ENCODE measurements at regions not wholly inside any gene's neighbourhood (a gene's known extent, or its start where the extent isn't known, plus 50 kb on each side); places are given as distances from the start of the nearest gene placed in this dataset.

GRCh38 chr16:63856537-63856936 lies 1265.3 kb downstream of the CDH11 start:
- no peak overlapping the region for H3K27ac ChIP-seq
- H3K27me3 ChIP-seq, result no peaks in the 10 kb centered on the region
- TF ChIP-seq POLR2AphosphoS5 (IDR thresholded peaks at IDR 0.05), result no peak
- 71 to 72% methylated on average over 1 of the region's 1 CpG for WGBS, 2 donors
- H3K4me1 ChIP-seq, result no peaks in the 10 kb centered on the region
- no peak overlapping the region for H3K4me3 ChIP-seq
- no peaks in the 10 kb centered on the region for H3K9me3 ChIP-seq
- no peaks in the 10 kb centered on the region for H3K36me3 ChIP-seq
- no peak for DNase-seq
- intact Hi-C loops (cut with DNase I), result no loop called here

- H3K4me1 ChIP-seq, result no peaks in the 10 kb centered on the region
- intact Hi-C loops (cut with DNase I), result no loop called here
- no peak overlapping the region for H3K27ac ChIP-seq
- no peaks in the 10 kb centered on the region for H3K9me3 ChIP-seq
- H3K27me3 ChIP-seq, result no peaks in the 10 kb centered on the region
- no peak overlapping the region for H3K4me3 ChIP-seq
- TF ChIP-seq POLR2A (IDR thresholded peaks at IDR 0.05) (no peak), CTCF (IDR thresholded peaks at IDR 0.05) (no peak), POLR2AphosphoS5 (IDR thresholded peaks at IDR 0.05) (no peak), EP300 (IDR thresholded peaks at IDR 0.05) (no peak)
- no peak for DNase-seq
- 75 to 84% methylated on average over 3 of the region's 3 CpGs for WGBS, 2 donors
- H3K36me3 ChIP-seq, result no peaks in the 10 kb centered on the region
Measured at GRCh38 chr16:63850979-63851378, 1270.9 kb downstream of the CDH11 start.

- WGBS, 2 donors, result 90 to 92% methylated on average over 1 of the region's 1 CpG
- Histone ChIP-seq H3K27me3 (no peaks in the 10 kb centered on the region), H3K9me3 (peaks cover 0 to 3% (median 1%) of the 10 kb centered on the region in 4 donors), H3K4me3 (no peak overlapping the region), H3K36me3 (no peaks in the 10 kb centered on the region), H3K4me1 (no peaks in the 10 kb centered on the region), H3K27ac (no peak overlapping the region)
- DNase-seq, result no peak
- intact Hi-C loops (cut with DNase I), result no loop called here
- no peak for TF ChIP-seq POLR2AphosphoS5 (IDR thresholded peaks at IDR 0.05)
- TF ChIP-seq CTCF (IDR thresholded peaks at IDR 0.05), result no peak
- no peak for TF ChIP-seq POLR2A (IDR thresholded peaks at IDR 0.05)
- TF ChIP-seq EP300 (IDR thresholded peaks at IDR 0.05), result no peak
Measured at GRCh38 chr16:63841271-63841670, 1280.6 kb downstream of the CDH11 start.

GRCh38 chr16:63830061-63830460 lies 1291.8 kb downstream of the CDH11 start:
- WGBS, 2 donors, result 57 to 72% methylated on average over 3 of the region's 3 CpGs
- intact Hi-C loops (cut with DNase I), result no loop called here
- no peaks in the 10 kb centered on the region for H3K9me3 ChIP-seq
- DNase-seq, result no peak
- no peak overlapping the region for H3K27ac ChIP-seq
- no peaks in the 10 kb centered on the region for H3K36me3 ChIP-seq
- TF ChIP-seq POLR2A (IDR thresholded peaks at IDR 0.05) (no peak), EP300 (IDR thresholded peaks at IDR 0.05) (no peak), CTCF (IDR thresholded peaks at IDR 0.05) (no peak), POLR2AphosphoS5 (IDR thresholded peaks at IDR 0.05) (no peak)
- H3K4me1 ChIP-seq, result no peaks in the 10 kb centered on the region
- H3K27me3 ChIP-seq, result no peaks in the 10 kb centered on the region
- H3K4me3 ChIP-seq, result no peak overlapping the region

GRCh38 chr16:63822818-63823217 lies 1299.0 kb downstream of the CDH11 start:
- DNase-seq, result no peak
- Histone ChIP-seq H3K27ac (no peak overlapping the region), H3K27me3 (no peaks in the 10 kb centered on the region), H3K36me3 (no peaks in the 10 kb centered on the region), H3K4me1 (no peaks in the 10 kb centered on the region), H3K9me3 (no peaks in the 10 kb centered on the region), H3K4me3 (no peak overlapping the region)
- TF ChIP-seq POLR2AphosphoS5 (IDR thresholded peaks at IDR 0.05) (no peak), EP300 (IDR thresholded peaks at IDR 0.05) (no peak), CTCF (IDR thresholded peaks at IDR 0.05) (no peak), POLR2A (IDR thresholded peaks at IDR 0.05) (no peak)
- intact Hi-C loops (cut with DNase I), result no loop called here
- WGBS, 2 donors, result 69 to 82% methylated on average over 3 of the region's 3 CpGs
